Lung (tissue), 11 donors: ENCODE measurements at regions not wholly inside any gene's neighbourhood (a gene's known extent, or its start where the extent isn't known, plus 50 kb on each side); places are given as distances from the start of the nearest gene placed in this dataset.

Source experiments
- ATAC-seq: fragments of 200-7000 bp; cut with Tn5 transposase; one replicate; pipeline ENCODE4 v1.9.1; 2020; ENCODE audit warnings: moderate number of reproducible peaks; ENCODE audit not compliant: insufficient read depth, low FRiP score
- DNase-seq, 3 donors: peaks; one replicate each; pipeline ENCODE4 v3.0.0-alpha.2; 2013 to 2017
- H3K27ac ChIP-seq, 2 donors: one replicate each; pipeline ENCODE4 v1.5.1; 2013; ENCODE audit warnings: mild to moderate bottlenecking in 2 of 2, moderate library complexity in 2 of 2, control low read depth in 1 of 2, inconsistent platforms in 1 of 2, low read depth in 1 of 2, low read length in 1 of 2
- H3K27me3 ChIP-seq, 3 donors: one replicate each; pipeline ENCODE4 v1.5.1; 2013; ENCODE audit warnings: low read length in 2 of 3; ENCODE audit not compliant: control insufficient read depth in 3 of 3, insufficient read depth in 3 of 3
- H3K36me3 ChIP-seq, 4 donors: one replicate each; pipeline ENCODE4 v1.5.1; 2013; ENCODE audit warnings: low read length in 4 of 4, mild to moderate bottlenecking in 1 of 4, moderate library complexity in 1 of 4; ENCODE audit not compliant: control insufficient read depth in 4 of 4, insufficient read depth in 4 of 4
- H3K4me1 ChIP-seq, 5 donors: one replicate each; pipeline ENCODE4 v1.5.1; 2013; ENCODE audit warnings: low read length in 5 of 5, mild to moderate bottlenecking in 2 of 5, moderate library complexity in 1 of 5; ENCODE audit not compliant: control insufficient read depth in 5 of 5, insufficient read depth in 5 of 5
- H3K4me3 ChIP-seq: one replicate; pipeline ENCODE4 v1.5.1; 2013; ENCODE audit warnings: mild to moderate bottlenecking, control low read depth, moderate library complexity
- H3K9ac ChIP-seq, 2 donors: one replicate each; pipeline ENCODE4 v1.5.1; 2013; ENCODE audit warnings: low read length in 2 of 2, control low read depth in 1 of 2; ENCODE audit not compliant: insufficient read depth in 1 of 2
- H3K9me3 ChIP-seq, 4 donors: one replicate each; pipeline ENCODE4 v1.5.1; 2013; ENCODE audit warnings: low read length in 3 of 4, mild to moderate bottlenecking in 1 of 4, moderate library complexity in 1 of 4; ENCODE audit not compliant: control insufficient read depth in 4 of 4, insufficient read depth in 3 of 4
- WGBS, 2 donors: extraction: QIAGEN DNeasy Blood & Tissue Kit; methylation state at CpG; one replicate each; pipeline ENCODE4 v1.1.7; 2013; 5-methylcytosine and 5-hydroxymethylcytosine counted together
- TF ChIP-seq, protein P1 (sequence below): IDR thresholded peaks from 2 replicates; pipeline ENCODE4 v1.5.1; 2012; ENCODE audit warnings: mild to moderate bottlenecking; ENCODE audit errors: control extremely low read depth, extremely low read depth
- donor health status: control.
- donor health status: control.
- donor health status: Bipolar disorder and iron deficiency.
- donor health status: healthy.
- donor health status: DM: yes; HTN: yes; CAD: no.

DNA sequence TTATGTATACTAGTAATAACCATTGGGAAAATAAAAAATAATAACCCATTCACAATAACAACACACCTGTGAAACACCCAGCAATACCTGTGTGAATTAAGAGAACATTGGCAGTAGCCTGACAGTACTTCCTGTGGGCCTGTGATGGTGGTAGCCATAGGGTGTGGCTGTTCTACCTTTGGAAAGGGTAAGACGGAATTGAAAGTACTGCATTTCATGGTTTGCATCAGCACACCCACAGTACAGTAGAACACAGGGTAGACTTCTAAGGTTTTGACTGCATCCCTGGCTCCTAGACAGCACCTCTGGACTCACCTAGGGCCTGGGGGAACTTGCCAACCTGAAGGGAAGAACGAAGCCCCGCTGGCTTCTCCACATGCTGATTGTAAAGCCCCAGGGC, 279.8 kb downstream of the HTR1B start:
- H3K4me3 ChIP-seq, result no peak overlapping the region
- H3K9ac ChIP-seq, result no peak overlapping the region
- TF ChIP-seq, protein P1, sequence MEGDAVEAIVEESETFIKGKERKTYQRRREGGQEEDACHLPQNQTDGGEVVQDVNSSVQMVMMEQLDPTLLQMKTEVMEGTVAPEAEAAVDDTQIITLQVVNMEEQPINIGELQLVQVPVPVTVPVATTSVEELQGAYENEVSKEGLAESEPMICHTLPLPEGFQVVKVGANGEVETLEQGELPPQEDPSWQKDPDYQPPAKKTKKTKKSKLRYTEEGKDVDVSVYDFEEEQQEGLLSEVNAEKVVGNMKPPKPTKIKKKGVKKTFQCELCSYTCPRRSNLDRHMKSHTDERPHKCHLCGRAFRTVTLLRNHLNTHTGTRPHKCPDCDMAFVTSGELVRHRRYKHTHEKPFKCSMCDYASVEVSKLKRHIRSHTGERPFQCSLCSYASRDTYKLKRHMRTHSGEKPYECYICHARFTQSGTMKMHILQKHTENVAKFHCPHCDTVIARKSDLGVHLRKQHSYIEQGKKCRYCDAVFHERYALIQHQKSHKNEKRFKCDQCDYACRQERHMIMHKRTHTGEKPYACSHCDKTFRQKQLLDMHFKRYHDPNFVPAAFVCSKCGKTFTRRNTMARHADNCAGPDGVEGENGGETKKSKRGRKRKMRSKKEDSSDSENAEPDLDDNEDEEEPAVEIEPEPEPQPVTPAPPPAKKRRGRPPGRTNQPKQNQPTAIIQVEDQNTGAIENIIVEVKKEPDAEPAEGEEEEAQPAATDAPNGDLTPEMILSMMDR, result no peak
- DNase-seq, result no peak
- H3K27ac ChIP-seq, result no peak overlapping the region
- no peak for ATAC-seq
- peaks cover 0 to 3% (median 0%) of the 10 kb centered on the region in 4 donors for H3K9me3 ChIP-seq
- no peaks in the 10 kb centered on the region for H3K4me1 ChIP-seq
- no peaks in the 10 kb centered on the region for H3K27me3 ChIP-seq
- no peaks in the 10 kb centered on the region for H3K36me3 ChIP-seq
- 67 to 79% methylated on average over 3 of the region's 3 CpGs for WGBS, 2 donors

DNA sequence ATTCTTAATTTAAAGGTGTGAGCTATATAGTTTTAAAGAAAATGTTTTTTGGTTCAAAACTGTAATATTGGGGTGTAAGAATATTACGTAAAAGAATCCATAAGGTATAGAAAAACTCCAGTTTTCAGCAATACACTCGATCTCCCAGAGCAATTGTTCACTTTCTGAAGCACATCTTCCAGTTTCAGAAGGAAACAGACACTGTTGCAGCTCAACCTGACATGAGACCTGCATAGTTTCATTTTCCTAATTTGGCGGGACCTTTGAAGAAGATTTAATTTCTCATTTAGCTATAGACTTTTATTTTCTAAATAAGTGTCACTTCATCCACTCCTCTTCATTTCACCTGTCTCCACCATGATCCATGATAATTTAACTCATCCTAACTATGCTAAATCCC, 281.5 kb downstream of the HTR1B start:
- Histone ChIP-seq H3K36me3 (no peaks in the 10 kb centered on the region), H3K4me3 (no peak overlapping the region), H3K27me3 (no peaks in the 10 kb centered on the region), H3K4me1 (no peaks in the 10 kb centered on the region), H3K9me3 (peaks cover 0 to 3% (median 0%) of the 10 kb centered on the region in 4 donors), H3K27ac (no peak overlapping the region), H3K9ac (no peak overlapping the region)
- TF ChIP-seq, protein P1, result no peak
- DNase-seq, result no peak
- 80 to 82% methylated on average over 3 of the region's 3 CpGs for WGBS, 2 donors
- ATAC-seq, result no peak

DNA sequence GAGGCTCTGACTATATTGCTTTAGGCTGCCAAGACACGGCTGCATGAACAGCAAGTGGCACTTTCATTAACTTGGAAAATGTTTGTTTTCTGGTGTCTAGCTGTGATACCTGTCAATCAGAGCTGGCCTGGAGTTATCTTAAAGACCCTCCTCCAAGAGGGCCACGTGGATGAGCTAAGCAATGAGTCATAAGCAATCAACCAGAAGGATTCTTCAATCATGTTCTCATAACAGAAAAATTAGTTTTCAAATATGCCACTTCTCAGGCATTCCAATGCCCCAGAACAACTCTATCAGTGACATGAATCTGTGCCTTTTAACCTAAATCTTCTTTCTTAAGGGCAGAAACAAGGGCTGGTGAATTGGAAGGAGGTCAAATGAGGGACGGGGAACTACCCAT, 283.0 kb downstream of the HTR1B start:
- Histone ChIP-seq H3K9me3 (peaks cover 0 to 3% (median 0%) of the 10 kb centered on the region in 4 donors), H3K9ac (no peak overlapping the region), H3K27me3 (no peaks in the 10 kb centered on the region), H3K4me3 (no peak overlapping the region), H3K36me3 (no peaks in the 10 kb centered on the region), H3K27ac (no peak overlapping the region), H3K4me1 (no peaks in the 10 kb centered on the region)
- ATAC-seq (no peak), DNase-seq (no peak)
- WGBS, 2 donors, result 58 to 63% methylated on average over 3 of the region's 3 CpGs
- TF ChIP-seq, protein P1, result no peak

DNA sequence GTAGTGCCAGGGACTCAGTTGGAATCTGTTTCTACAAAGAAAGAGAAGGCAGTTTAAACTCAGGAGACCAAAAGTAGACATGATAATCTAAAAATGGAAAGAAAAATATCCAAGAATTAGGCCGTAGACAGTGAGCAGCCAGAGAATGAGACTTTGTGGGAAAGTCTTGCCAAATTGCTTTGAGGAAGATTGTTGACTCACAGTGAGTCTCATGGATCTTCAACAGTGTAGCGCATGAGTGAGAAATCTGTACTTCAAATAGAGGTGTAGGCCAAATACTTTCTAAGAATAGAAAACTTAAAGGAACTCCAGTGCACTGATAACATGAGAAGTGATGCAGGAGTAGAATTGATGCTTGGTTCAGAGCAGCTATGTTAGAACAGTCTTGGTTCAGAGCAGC, 284.5 kb downstream of the HTR1B start:
- peaks cover 0 to 8% (median 0%) of the 10 kb centered on the region in 4 donors for H3K9me3 ChIP-seq
- no peaks in the 10 kb centered on the region for H3K36me3 ChIP-seq
- no peak overlapping the region for H3K27ac ChIP-seq
- H3K4me1 ChIP-seq, result no peaks in the 10 kb centered on the region
- no peak for DNase-seq
- 72 to 88% methylated on average over 2 of the region's 2 CpGs for WGBS, 2 donors
- no peak overlapping the region for H3K9ac ChIP-seq
- TF ChIP-seq, protein P1, result no peak
- no peak overlapping the region for H3K4me3 ChIP-seq
- no peaks in the 10 kb centered on the region for H3K27me3 ChIP-seq
- no peak for ATAC-seq
